Loucy (cell line): ENCODE measurements at regions not wholly inside any gene's neighbourhood (a gene's known extent, or its start where the extent isn't known, plus 50 kb on each side); places are given as distances from the start of the nearest gene placed in this dataset.

Experiments
- H2AFZ ChIP-seq: fragments of 200-600 bp; sonication (generic); 2 replicates; pipeline ENCODE4 v1.6.0; 2016; ENCODE audit warnings: antibody characterized with exemption, mild to moderate bottlenecking, low read length, moderate library complexity
- H3F3A ChIP-seq: fragments of 200-600 bp; 2 replicates; pipeline ENCODE4 v1.6.0; 2016; ENCODE audit warnings: antibody characterized with exemption, low read depth, mild to moderate bottlenecking
- H3K27me3 ChIP-seq: fragments of 200-600 bp; sonication (generic); 2 replicates; pipeline ENCODE4 v1.6.1; 2014; ENCODE audit warnings: low read length, mild to moderate bottlenecking; ENCODE audit not compliant: insufficient read depth, poor library complexity, severe bottlenecking
- H3K36me3 ChIP-seq: fragments of 200-600 bp; sonication (generic); 2 replicates; pipeline ENCODE4 v1.6.1; 2016; ENCODE audit warnings: low read length; ENCODE audit not compliant: insufficient read depth
- H3K4me1 ChIP-seq: fragments of 200-600 bp; sonication (generic); 2 replicates; pipeline ENCODE4 v1.5.1; 2014; ENCODE audit warnings: low read length, mild to moderate bottlenecking; ENCODE audit not compliant: insufficient read depth, poor library complexity, severe bottlenecking
- H3K4me2 ChIP-seq: fragments of 200-600 bp; sonication (generic); 2 replicates; pipeline ENCODE4 v1.6.0; 2014; ENCODE audit warnings: antibody characterized with exemption, low read length, low read depth, mild to moderate bottlenecking; ENCODE audit not compliant: poor library complexity, severe bottlenecking
- H3K4me3 ChIP-seq: fragments of 200-600 bp; sonication (generic); 2 replicates; pipeline ENCODE4 v1.5.1; 2014; ENCODE audit warnings: low read length, mild to moderate bottlenecking, mixed read lengths; ENCODE audit not compliant: poor library complexity, severe bottlenecking
- H3K79me2 ChIP-seq: fragments of 200-600 bp; sonication (generic); 2 replicates; pipeline ENCODE4 v1.6.1; 2014; ENCODE audit warnings: low read length; ENCODE audit not compliant: insufficient read depth
- H3K9ac ChIP-seq: fragments of 200-600 bp; sonication (generic); 2 replicates; pipeline ENCODE4 v1.6.0; 2014; ENCODE audit warnings: mild to moderate bottlenecking, low read depth, low read length, moderate library complexity; ENCODE audit not compliant: poor library complexity, severe bottlenecking
- H3K9me2 ChIP-seq: fragments of 200-600 bp; sonication (generic); replicated peaks from 2 replicates; pipeline ENCODE4 v1.6.1; 2016; ENCODE audit warnings: low read depth, low read length, mixed read lengths
- H3K9me3 ChIP-seq: fragments of 200-600 bp; sonication (generic); 2 replicates; pipeline ENCODE4 v1.6.1; 2014; ENCODE audit warnings: mild to moderate bottlenecking, antibody characterized with exemption, low read length, low read depth; ENCODE audit not compliant: insufficient read depth
- H4K20me1 ChIP-seq: fragments of 200-600 bp; sonication (generic); 2 replicates; pipeline ENCODE4 v1.6.0; 2014; ENCODE audit warnings: antibody characterized with exemption, low read length, mild to moderate bottlenecking; ENCODE audit not compliant: insufficient read depth, poor library complexity, severe bottlenecking
- EZH2phosphoT487 ChIP-seq: fragments of 200-600 bp; IDR thresholded peaks from 2 replicates; pipeline ENCODE4 v1.6.1; 2018; ENCODE audit warnings: antibody characterized with exemption, mild to moderate bottlenecking, moderate library complexity, borderline replicate concordance
- TF ChIP-seq, protein P1 (sequence below): fragments of 200-600 bp; sonication (generic); conservative IDR thresholded peaks from 2 replicates; pipeline ENCODE4 v1.5.1; 2014; ENCODE audit warnings: mild to moderate bottlenecking, antibody characterized with exemption, low read length

GRCh38 chr18:46343931-46344372 lies 239.8 kb downstream of the HAUS1 start:
- H2AFZ ChIP-seq: no peak overlapping the region; the same call in 1 of the 2 replicates
- H4K20me1 ChIP-seq: no peaks in the 10 kb centered on the region
- peak overlapping the region; percentile 70 for H3K9ac ChIP-seq
- no peaks in the 10 kb centered on the region for H3K27me3 ChIP-seq
- H3K4me3 ChIP-seq: peak overlapping the region; percentile 55
- no peaks in the 10 kb centered on the region for H3F3A ChIP-seq
- H3K9me3 ChIP-seq: no peaks in the 10 kb centered on the region
- H3K4me1 ChIP-seq: peaks cover 59% of the 10 kb centered on the region
- no peaks in the 10 kb centered on the region for H3K79me2 ChIP-seq
- no peaks in the 10 kb centered on the region for H3K36me3 ChIP-seq
- H3K4me2 ChIP-seq: peak overlapping the region; percentile 63
- no peaks in the 10 kb centered on the region for H3K9me2 ChIP-seq
- TF ChIP-seq EZH2phosphoT487: no peak
- TF ChIP-seq, protein P1, sequence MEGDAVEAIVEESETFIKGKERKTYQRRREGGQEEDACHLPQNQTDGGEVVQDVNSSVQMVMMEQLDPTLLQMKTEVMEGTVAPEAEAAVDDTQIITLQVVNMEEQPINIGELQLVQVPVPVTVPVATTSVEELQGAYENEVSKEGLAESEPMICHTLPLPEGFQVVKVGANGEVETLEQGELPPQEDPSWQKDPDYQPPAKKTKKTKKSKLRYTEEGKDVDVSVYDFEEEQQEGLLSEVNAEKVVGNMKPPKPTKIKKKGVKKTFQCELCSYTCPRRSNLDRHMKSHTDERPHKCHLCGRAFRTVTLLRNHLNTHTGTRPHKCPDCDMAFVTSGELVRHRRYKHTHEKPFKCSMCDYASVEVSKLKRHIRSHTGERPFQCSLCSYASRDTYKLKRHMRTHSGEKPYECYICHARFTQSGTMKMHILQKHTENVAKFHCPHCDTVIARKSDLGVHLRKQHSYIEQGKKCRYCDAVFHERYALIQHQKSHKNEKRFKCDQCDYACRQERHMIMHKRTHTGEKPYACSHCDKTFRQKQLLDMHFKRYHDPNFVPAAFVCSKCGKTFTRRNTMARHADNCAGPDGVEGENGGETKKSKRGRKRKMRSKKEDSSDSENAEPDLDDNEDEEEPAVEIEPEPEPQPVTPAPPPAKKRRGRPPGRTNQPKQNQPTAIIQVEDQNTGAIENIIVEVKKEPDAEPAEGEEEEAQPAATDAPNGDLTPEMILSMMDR: no peak

GRCh38 chr18:46344416-46345180 lies 240.4 kb downstream of the HAUS1 start:
- Histone ChIP-seq H3K9me3 (no peaks in the 10 kb centered on the region), H3K79me2 (no peaks in the 10 kb centered on the region), H3K4me1 (peaks cover 53% of the 10 kb centered on the region), H3K27me3 (no peaks in the 10 kb centered on the region), H4K20me1 (no peaks in the 10 kb centered on the region), H3K9ac (peak overlapping the region; percentile 70), H2AFZ (no peak overlapping the region), H3K4me2 (peak overlapping the region; percentile 63), H3F3A (no peaks in the 10 kb centered on the region), H3K36me3 (no peaks in the 10 kb centered on the region), H3K4me3 (peak overlapping the region; percentile 55), H3K9me2 (no peaks in the 10 kb centered on the region)
- TF ChIP-seq EZH2phosphoT487: no peak
- TF ChIP-seq, protein P1: no peak

DNA sequence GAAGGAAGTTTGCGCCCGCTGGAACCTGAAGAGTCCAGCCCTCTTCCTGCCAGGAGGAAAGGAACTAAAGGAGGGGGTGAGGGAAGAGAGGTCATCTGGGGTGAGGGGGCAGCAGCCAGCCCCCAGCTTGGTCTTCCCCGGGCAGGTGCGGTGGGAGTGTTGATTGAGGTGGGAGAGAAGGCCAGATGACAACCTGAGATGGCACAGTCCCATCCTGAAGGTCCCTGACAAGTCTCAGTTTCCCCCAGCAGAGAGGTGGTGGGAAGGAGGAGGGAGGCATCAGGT lies 240.9 kb downstream of the HAUS1 start:
- H3F3A ChIP-seq: no peaks in the 10 kb centered on the region
- no peak overlapping the region for H2AFZ ChIP-seq
- H3K4me1 ChIP-seq: peaks cover 47% of the 10 kb centered on the region
- H3K9me2 ChIP-seq: no peaks in the 10 kb centered on the region
- no peak for TF ChIP-seq EZH2phosphoT487
- TF ChIP-seq, protein P1: no peak
- H3K36me3 ChIP-seq: no peaks in the 10 kb centered on the region
- H3K4me2 ChIP-seq: peak overlapping the region; percentile 63
- peak overlapping the region; percentile 70 for H3K9ac ChIP-seq
- no peak overlapping the region for H3K4me3 ChIP-seq
- no peaks in the 10 kb centered on the region for H3K27me3 ChIP-seq
- no peaks in the 10 kb centered on the region for H3K79me2 ChIP-seq
- H4K20me1 ChIP-seq: no peaks in the 10 kb centered on the region
- H3K9me3 ChIP-seq: no peaks in the 10 kb centered on the region
